ENCODE measurements at regions not wholly inside any gene's neighbourhood (a gene's known extent, or its start where the extent isn't known, plus 50 kb on each side); places are given as distances from the start of the nearest gene placed in this dataset.

- TF ChIP-seq CTCF (IDR thresholded peaks at IDR 0.05; ENCODE audit: borderline replicate concordance, extremely low read depth, low read length, poor library complexity, severe bottlenecking) = no peak
- no peak for TF ChIP-seq EZH2 (IDR thresholded peaks at IDR 0.05; ENCODE audit: borderline replicate concordance, low read depth, low read length, severe bottlenecking)
Measured at GRCh38 chr9:73583576-73583975, 431.9 kb downstream of the ANXA1 start.
